ENCODE measurements at regions not wholly inside any gene's neighbourhood (a gene's known extent, or its start where the extent isn't known, plus 50 kb on each side); places are given as distances from the start of the nearest gene placed in this dataset.

DNA sequence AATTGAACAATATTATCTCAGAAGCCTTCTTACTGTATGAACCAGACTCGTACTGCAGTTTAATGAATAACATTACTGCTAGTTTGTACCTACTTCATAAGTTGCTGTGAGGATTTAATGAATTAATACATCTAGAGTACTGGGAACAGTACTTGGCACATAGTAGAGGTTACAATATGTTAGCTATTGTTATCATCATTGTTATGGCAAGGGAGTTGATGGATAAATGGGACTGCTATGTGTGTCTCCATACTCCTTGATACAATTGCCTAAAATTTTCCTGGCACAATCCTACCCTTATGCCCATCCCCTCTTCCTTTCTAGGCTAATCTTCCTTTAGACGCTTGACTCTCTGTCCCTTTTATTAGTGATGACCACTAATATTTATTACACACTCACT, 473.6 kb downstream of the MCTP2 start:
- TF ChIP-seq, protein P1, sequence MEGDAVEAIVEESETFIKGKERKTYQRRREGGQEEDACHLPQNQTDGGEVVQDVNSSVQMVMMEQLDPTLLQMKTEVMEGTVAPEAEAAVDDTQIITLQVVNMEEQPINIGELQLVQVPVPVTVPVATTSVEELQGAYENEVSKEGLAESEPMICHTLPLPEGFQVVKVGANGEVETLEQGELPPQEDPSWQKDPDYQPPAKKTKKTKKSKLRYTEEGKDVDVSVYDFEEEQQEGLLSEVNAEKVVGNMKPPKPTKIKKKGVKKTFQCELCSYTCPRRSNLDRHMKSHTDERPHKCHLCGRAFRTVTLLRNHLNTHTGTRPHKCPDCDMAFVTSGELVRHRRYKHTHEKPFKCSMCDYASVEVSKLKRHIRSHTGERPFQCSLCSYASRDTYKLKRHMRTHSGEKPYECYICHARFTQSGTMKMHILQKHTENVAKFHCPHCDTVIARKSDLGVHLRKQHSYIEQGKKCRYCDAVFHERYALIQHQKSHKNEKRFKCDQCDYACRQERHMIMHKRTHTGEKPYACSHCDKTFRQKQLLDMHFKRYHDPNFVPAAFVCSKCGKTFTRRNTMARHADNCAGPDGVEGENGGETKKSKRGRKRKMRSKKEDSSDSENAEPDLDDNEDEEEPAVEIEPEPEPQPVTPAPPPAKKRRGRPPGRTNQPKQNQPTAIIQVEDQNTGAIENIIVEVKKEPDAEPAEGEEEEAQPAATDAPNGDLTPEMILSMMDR (IDR thresholded peaks at IDR 0.05) = no peak
- TF ChIP-seq POLR2AphosphoS5 (IDR thresholded peaks at IDR 0.05) (no peak), POLR2A (IDR thresholded peaks at IDR 0.05) (no peak)
